GM12873 (cell line): ENCODE measurements at regions not wholly inside any gene's neighbourhood (a gene's known extent, or its start where the extent isn't known, plus 50 kb on each side); places are given as distances from the start of the nearest gene placed in this dataset.

Source experiments
- TF ChIP-seq, protein P1 (sequence below): IDR thresholded peaks from 2 replicates; pipeline ENCODE4 v1.5.1; 2012; ENCODE audit warnings: low read depth, mild to moderate bottlenecking, moderate library complexity, low read length, control low read depth; ENCODE audit not compliant: insufficient read depth; ENCODE audit errors: missing control alignments

GRCh38 chr13:107819071-107819470, 396.3 kb downstream of the LIG4 start:
- TF ChIP-seq, protein P1, sequence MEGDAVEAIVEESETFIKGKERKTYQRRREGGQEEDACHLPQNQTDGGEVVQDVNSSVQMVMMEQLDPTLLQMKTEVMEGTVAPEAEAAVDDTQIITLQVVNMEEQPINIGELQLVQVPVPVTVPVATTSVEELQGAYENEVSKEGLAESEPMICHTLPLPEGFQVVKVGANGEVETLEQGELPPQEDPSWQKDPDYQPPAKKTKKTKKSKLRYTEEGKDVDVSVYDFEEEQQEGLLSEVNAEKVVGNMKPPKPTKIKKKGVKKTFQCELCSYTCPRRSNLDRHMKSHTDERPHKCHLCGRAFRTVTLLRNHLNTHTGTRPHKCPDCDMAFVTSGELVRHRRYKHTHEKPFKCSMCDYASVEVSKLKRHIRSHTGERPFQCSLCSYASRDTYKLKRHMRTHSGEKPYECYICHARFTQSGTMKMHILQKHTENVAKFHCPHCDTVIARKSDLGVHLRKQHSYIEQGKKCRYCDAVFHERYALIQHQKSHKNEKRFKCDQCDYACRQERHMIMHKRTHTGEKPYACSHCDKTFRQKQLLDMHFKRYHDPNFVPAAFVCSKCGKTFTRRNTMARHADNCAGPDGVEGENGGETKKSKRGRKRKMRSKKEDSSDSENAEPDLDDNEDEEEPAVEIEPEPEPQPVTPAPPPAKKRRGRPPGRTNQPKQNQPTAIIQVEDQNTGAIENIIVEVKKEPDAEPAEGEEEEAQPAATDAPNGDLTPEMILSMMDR = no peak

- TF ChIP-seq, protein P1 = no peak
Observed at GRCh38 chr13:107817647-107818287, 397.6 kb downstream of the LIG4 start.

DNA sequence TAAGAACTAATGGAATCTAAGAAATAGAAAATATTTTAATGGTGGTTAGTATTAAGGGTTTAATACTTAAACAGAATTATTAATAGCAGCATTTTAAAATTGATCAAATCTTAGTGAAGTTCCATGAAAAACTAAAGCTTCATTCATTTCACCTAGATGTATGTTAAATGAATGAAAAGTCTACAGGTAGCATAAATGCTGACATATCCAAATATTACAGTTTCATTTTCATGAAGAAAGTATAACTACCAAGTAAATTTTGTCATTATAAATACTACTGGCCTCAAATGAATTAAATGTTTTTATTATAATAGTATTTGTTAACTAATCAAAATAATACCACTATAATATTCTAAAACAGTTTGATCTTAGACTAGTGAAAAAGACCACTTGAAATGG, 403.3 kb downstream of the LIG4 start:
- TF ChIP-seq, protein P1 = no peak

DNA sequence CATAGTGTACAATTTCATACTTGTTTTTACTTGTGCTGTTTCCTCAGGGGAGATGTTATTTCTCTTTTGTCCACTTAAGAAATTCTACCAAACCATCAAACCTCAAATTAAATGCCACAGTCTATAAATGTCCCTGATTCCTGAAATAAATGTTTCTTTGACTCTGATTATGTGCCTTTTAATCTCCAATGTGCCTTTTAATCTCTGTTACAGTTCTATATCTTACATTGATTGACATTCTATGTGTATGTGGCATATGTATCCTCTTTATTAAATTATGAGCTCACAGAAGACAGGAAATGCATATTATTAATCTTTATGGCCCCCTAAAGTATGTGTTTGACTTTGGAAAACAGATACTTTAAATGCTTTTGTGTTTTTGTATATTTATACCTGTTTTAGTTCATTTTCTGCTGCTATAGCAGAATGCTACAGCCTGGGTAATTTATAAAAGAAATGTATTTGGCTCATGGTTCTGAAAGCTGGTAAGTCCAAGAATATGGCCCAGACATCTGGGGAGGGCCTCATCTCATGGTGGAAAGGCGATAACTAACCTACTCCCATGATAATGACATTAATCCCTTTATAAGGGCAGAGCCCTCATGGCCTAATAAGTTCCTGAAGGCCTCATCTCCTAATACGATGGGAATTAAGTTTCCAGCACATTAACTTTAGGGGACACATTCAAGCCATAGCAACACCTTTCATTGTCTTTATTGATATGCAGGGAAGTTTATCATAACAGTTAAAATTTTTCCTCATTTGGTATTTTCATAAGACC, 403.9 kb downstream of the LIG4 start:
- TF ChIP-seq, protein P1 = no peak

- TF ChIP-seq, protein P1 = no peak
Observed at GRCh38 chr13:107809125-107809524, 406.2 kb downstream of the LIG4 start.

- TF ChIP-seq, protein P1 = no peak
Observed at GRCh38 chr13:107808389-107808788, 406.9 kb downstream of the LIG4 start.

DNA sequence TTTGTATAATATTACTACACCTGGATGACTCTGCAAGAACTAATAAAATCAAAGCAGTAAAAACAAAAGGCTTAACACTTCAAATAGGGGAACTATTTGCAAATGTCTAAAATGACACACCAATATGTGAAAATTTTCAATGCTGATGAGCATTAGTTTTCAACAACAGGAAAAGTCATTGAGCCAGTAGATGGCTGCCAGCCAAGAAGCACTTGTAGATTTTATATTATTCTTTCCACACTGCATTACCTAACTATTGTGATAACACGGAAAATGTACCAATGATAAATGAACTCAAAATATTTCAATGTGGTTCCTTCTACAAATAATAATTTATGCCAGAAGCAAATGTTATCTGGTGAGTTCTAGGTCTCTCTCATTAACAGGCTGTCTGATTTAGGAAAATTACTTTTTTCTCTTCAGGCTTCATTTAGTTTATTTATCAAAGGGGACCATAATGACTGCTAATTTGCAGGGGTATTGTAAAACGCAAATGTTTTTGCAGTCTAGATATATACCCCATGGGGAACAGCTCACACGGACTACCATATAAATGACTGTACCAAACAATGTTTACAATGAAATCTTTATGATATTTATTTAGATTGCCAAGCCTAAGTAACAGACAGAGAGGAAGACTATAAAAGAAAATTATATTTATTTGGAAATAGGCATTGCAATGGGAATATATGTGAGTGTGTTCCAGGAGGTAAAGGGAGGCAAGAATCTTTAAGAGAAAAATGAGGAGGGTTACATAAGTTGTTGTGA, 407.8 kb downstream of the LIG4 start:
- TF ChIP-seq, protein P1 = no peak
